ENCODE measurements at regions not wholly inside any gene's neighbourhood (a gene's known extent, or its start where the extent isn't known, plus 50 kb on each side); places are given as distances from the start of the nearest gene placed in this dataset.
A peak's percentile ranks its signal among the peaks of the same experiment; 100 is the strongest.

- DNase-seq = no peak
- Mint-ChIP-seq H3K4me3 (no peak overlapping the region), H3K4me1 (peaks cover 27% of the 10 kb centered on the region), H3K27ac (peak overlapping the region in 5 of 7 donors; percentile 70 to 100 (median 97)), H3K27me3 (ENCODE audit: low read depth in 3 of 3) (peaks cover 0 to 12% (median 3%) of the 10 kb centered on the region in 3 donors), H3K36me3 (peaks cover 2 to 6% of the 10 kb centered on the region in 2 donors), H3K9me3 (peaks cover 0 to 3% (median 1%) of the 10 kb centered on the region in 7 donors)
- Histone ChIP-seq H3K4me3 (replicated peaks in 1 of 3; ENCODE audit: low read depth in 2 of 3, low read length in 3 of 3) (no peak overlapping the region), H4K20me1 (ENCODE audit: insufficient read depth, low read length) (no peaks in the 10 kb centered on the region), H3K4me2 (replicated peaks; ENCODE audit: extremely low read depth, low read length, poor library complexity, severe bottlenecking) (no peak overlapping the region), H2AFZ (ENCODE audit: insufficient read depth, low read depth, low read length, poor library complexity, severe bottlenecking) (no peak overlapping the region), H3K27me3 (ENCODE audit: control insufficient read depth in 2 of 2, insufficient read depth in 2 of 2, low read length in 2 of 2) (no peaks in the 10 kb centered on the region), H3K36me3 (replicated peaks in 1 of 2; ENCODE audit: control insufficient read depth in 1 of 2, insufficient read depth in 2 of 2, low read length in 2 of 2) (no peaks in the 10 kb centered on the region), H3K79me2 (ENCODE audit: insufficient read depth, low read length) (no peaks in the 10 kb centered on the region), H3K9me3 (replicated peaks in 1 of 2; ENCODE audit: control insufficient read depth in 1 of 2, insufficient read depth in 1 of 2, low read length in 2 of 2) (no peaks in the 10 kb centered on the region), H3K27ac (ENCODE audit: low read depth in 1 of 2, low read length in 2 of 2) (no peak overlapping the region), H3K4me1 (ENCODE audit: control insufficient read depth in 1 of 2, insufficient read depth in 2 of 2, low read length in 2 of 2) (peaks cover 18 to 27% of the 10 kb centered on the region in 2 donors), H3K9ac (ENCODE audit: insufficient read depth, low read length, poor library complexity, severe bottlenecking) (no peak overlapping the region)
- TF ChIP-seq, protein P1, sequence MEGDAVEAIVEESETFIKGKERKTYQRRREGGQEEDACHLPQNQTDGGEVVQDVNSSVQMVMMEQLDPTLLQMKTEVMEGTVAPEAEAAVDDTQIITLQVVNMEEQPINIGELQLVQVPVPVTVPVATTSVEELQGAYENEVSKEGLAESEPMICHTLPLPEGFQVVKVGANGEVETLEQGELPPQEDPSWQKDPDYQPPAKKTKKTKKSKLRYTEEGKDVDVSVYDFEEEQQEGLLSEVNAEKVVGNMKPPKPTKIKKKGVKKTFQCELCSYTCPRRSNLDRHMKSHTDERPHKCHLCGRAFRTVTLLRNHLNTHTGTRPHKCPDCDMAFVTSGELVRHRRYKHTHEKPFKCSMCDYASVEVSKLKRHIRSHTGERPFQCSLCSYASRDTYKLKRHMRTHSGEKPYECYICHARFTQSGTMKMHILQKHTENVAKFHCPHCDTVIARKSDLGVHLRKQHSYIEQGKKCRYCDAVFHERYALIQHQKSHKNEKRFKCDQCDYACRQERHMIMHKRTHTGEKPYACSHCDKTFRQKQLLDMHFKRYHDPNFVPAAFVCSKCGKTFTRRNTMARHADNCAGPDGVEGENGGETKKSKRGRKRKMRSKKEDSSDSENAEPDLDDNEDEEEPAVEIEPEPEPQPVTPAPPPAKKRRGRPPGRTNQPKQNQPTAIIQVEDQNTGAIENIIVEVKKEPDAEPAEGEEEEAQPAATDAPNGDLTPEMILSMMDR (IDR thresholded peaks at IDR 0.05) = no peak
- WGBS (ENCODE audit: insufficient coverage) = 100% methylated on average over 1 of the region's 2 CpGs
- intact Hi-C loops (cut with micrococcal nuclease) = loop anchor here (5.0 to 10.0 kb wide), 3 partner anchors 51 to 232 kb away; partner anchors contain the start of gene CTNNB1 (in 1 of the 2)
Observed at GRCh38 chr3:40973141-40973540, 226.2 kb upstream of the CTNNB1 start.

- Histone ChIP-seq H3K4me2 (replicated peaks; ENCODE audit: extremely low read depth, low read length, poor library complexity, severe bottlenecking) (no peak overlapping the region), H3K4me1 (ENCODE audit: control insufficient read depth in 1 of 2, insufficient read depth in 2 of 2, low read length in 2 of 2) (peaks cover 14 to 20% of the 10 kb centered on the region in 2 donors), H3K9ac (ENCODE audit: insufficient read depth, low read length, poor library complexity, severe bottlenecking) (no peak overlapping the region), H4K20me1 (ENCODE audit: insufficient read depth, low read length) (no peaks in the 10 kb centered on the region), H3K27me3 (ENCODE audit: control insufficient read depth in 2 of 2, insufficient read depth in 2 of 2, low read length in 2 of 2) (no peaks in the 10 kb centered on the region), H3K36me3 (replicated peaks in 1 of 2; ENCODE audit: control insufficient read depth in 1 of 2, insufficient read depth in 2 of 2, low read length in 2 of 2) (no peaks in the 10 kb centered on the region), H3K79me2 (ENCODE audit: insufficient read depth, low read length) (no peaks in the 10 kb centered on the region), H3K4me3 (replicated peaks in 1 of 3; ENCODE audit: low read depth in 2 of 3, low read length in 3 of 3) (no peak overlapping the region), H3K27ac (ENCODE audit: low read depth in 1 of 2, low read length in 2 of 2) (no peak overlapping the region), H2AFZ (ENCODE audit: insufficient read depth, low read depth, low read length, poor library complexity, severe bottlenecking) (no peak overlapping the region), H3K9me3 (replicated peaks in 1 of 2; ENCODE audit: control insufficient read depth in 1 of 2, insufficient read depth in 1 of 2, low read length in 2 of 2) (no peaks in the 10 kb centered on the region)
- peaks cover 0 to 3% (median 1%) of the 10 kb centered on the region in 7 donors for H3K9me3 Mint-ChIP-seq
- 83% methylated on average over 4 of the region's 6 CpGs for WGBS (ENCODE audit: insufficient coverage)
- TF ChIP-seq, protein P1 (IDR thresholded peaks at IDR 0.05) = no peak
- peak overlapping the region in 1 of 7 donors; percentile 64 for H3K27ac Mint-ChIP-seq
- intact Hi-C loops (cut with micrococcal nuclease) = loop anchor here in 1 of 2 donors (10.0 kb wide), 1 partner anchor 229 kb away; no protein-coding TSS in a partner anchor
- DNase-seq = no peak
- H3K4me3 Mint-ChIP-seq = no peak overlapping the region
- H3K27me3 Mint-ChIP-seq (ENCODE audit: low read depth in 3 of 3) = peaks cover under 1 to 8% (median 3%) of the 10 kb centered on the region in 3 donors
- peaks cover 2 to 6% of the 10 kb centered on the region in 2 donors for H3K36me3 Mint-ChIP-seq
- peaks cover 20% of the 10 kb centered on the region for H3K4me1 Mint-ChIP-seq
Observed at GRCh38 chr3:40975711-40976121, 223.6 kb upstream of the CTNNB1 start.

Data from CD14-positive monocyte (primary cell).